GM23338 (cell line): ENCODE measurements at regions not wholly inside any gene's neighbourhood (a gene's known extent, or its start where the extent isn't known, plus 50 kb on each side); places are given as distances from the start of the nearest gene placed in this dataset.
"Not testable (repeated sequence)": the region's sequence is repeated elsewhere in the genome, so short reads cannot be mapped to it uniquely, and the experiment has no call there.

ENCODE experiments used
- CTCF ChIP-seq, 2 experiments: fragments of 200-600 bp in 1 of 2; sonication (generic) in 1 of 2; conservative IDR thresholded peaks; 2 replicates each; pipeline versions ENCODE4 v1.5.1 to v1.6.1; 2016 to 2017; ENCODE audit warnings: antibody characterized with exemption in 2 of 2, low read depth in 2 of 2, mild to moderate bottlenecking in 2 of 2, moderate library complexity in 1 of 2
- EZH2 ChIP-seq: fragments of 200-600 bp; sonication (generic); IDR thresholded peaks from one replicate; pipeline ENCODE4 v1.8.0; 2017; ENCODE audit warnings: antibody characterized with exemption, mild to moderate bottlenecking, low read depth; ENCODE audit not compliant: unreplicated experiment
- EZH2phosphoT487 ChIP-seq: fragments of 200-600 bp; sonication (generic); IDR thresholded peaks from one replicate; pipeline ENCODE4 v1.8.1; 2018; ENCODE audit warnings: antibody characterized with exemption; ENCODE audit not compliant: unreplicated experiment
- JUNB ChIP-seq: IDR thresholded peaks from one replicate; pipeline ENCODE4 v1.6.1; 2016; ENCODE audit warnings: antibody characterized with exemption; ENCODE audit not compliant: unreplicated experiment
- NANOG ChIP-seq: IDR thresholded peaks from 2 replicates; pipeline ENCODE4 v1.6.1; 2016; ENCODE audit warnings: antibody characterized with exemption, borderline replicate concordance
- POLR2AphosphoS5 ChIP-seq: IDR thresholded peaks from 2 replicates; pipeline ENCODE4 v1.6.1; 2016; ENCODE audit warnings: antibody characterized with exemption, low read depth
- REST ChIP-seq: IDR thresholded peaks from one replicate; pipeline ENCODE4 v1.6.1; 2018; ENCODE audit warnings: antibody characterized with exemption; ENCODE audit not compliant: unreplicated experiment

- TF ChIP-seq EZH2phosphoT487; CTCF (conservative IDR thresholded peaks at IDR 0.05; ENCODE audit: low read depth in 2 of 2); REST; EZH2; POLR2AphosphoS5; NANOG; JUNB: not testable (repeated sequence)
These were observed 867.9 kb downstream of the SPATA31A1 start for GRCh38 chr9:40223353-40223752.
